K562 (cell line): ENCODE measurements at regions not wholly inside any gene's neighbourhood (a gene's known extent, or its start where the extent isn't known, plus 50 kb on each side); places are given as distances from the start of the nearest gene placed in this dataset.
A peak's percentile ranks its signal among the peaks of the same experiment; 100 is the strongest.

ENCODE experiments used
- CREBBP ChIP-seq: IDR thresholded peaks from one replicate; pipeline ENCODE4 v1.6.1; 2012; ENCODE audit warnings: low read depth, mild to moderate bottlenecking, control low read depth, inconsistent platforms, low read length
- FOSL1 ChIP-seq: fragments of 200-800 bp; sonication (Bioruptor generic); conservative IDR thresholded peaks from 2 replicates; pipeline ENCODE4 v1.6.1; 2016; ENCODE audit warnings: missing genetic modification characterization, missing compliant biosample characterization
- GABPB2 ChIP-seq: fragments of 250-450 bp; sonication (Bioruptor Pico); conservative IDR thresholded peaks from 2 replicates; pipeline ENCODE4 v1.5.1; 2021; ENCODE audit warnings: mild to moderate bottlenecking
- MED1 ChIP-seq: sonication (generic); formaldehyde crosslinking; IDR thresholded peaks from 2 replicates; pipeline ENCODE4 v1.8.1; 2023; ENCODE audit warnings: missing genetic modification reagents, borderline replicate concordance
- NCOA6 ChIP-seq: fragments of 450-650 bp; IDR thresholded peaks from 2 replicates; pipeline ENCODE4 v1.6.1; 2017; ENCODE audit warnings: mild to moderate bottlenecking
- NR1H2 ChIP-seq: sonication (generic); formaldehyde crosslinking; IDR thresholded peaks from 2 replicates; pipeline ENCODE4 v1.4.0; 2020; ENCODE audit warnings: mild to moderate bottlenecking, missing genetic modification reagents
- TAF7 ChIP-seq: fragments of 450-650 bp; IDR thresholded peaks from 2 replicates; pipeline ENCODE4 v1.6.1; 2016; ENCODE audit warnings: missing genetic modification characterization, missing compliant biosample characterization
- TCF3 ChIP-seq: sonication (generic); formaldehyde crosslinking; IDR thresholded peaks from 2 replicates; pipeline ENCODE4 v1.4.0; 2020; ENCODE audit warnings: mild to moderate bottlenecking, missing genetic modification reagents
- ZEB2 ChIP-seq: fragments of 450-650 bp; IDR thresholded peaks from 2 replicates; pipeline ENCODE4 v1.6.1; 2016
- ZNF146 ChIP-seq: IDR thresholded peaks from one replicate; pipeline ENCODE4 v1.6.1; 2018; ENCODE audit warnings: missing compliant biosample characterization; ENCODE audit not compliant: unreplicated experiment
- ZNF354B ChIP-seq: fragments of 250-450 bp; sonication (Bioruptor Pico); IDR thresholded peaks from 2 replicates; pipeline ENCODE4 v1.4.0; 2020
- ZNF408 ChIP-seq: fragments of 250-450 bp; sonication (Bioruptor Pico); IDR thresholded peaks from 2 replicates; pipeline ENCODE4 v1.4.0; 2020; ENCODE audit warnings: low read depth, mild to moderate bottlenecking, moderate library complexity
- TF ChIP-seq, protein P1 (sequence below): fragments of 200-600 bp; sonication (generic); IDR thresholded peaks from one replicate; pipeline ENCODE4 v1.6.1; 2012; ENCODE audit warnings: mild to moderate bottlenecking, low read depth, low read length, inconsistent platforms
- TF ChIP-seq, protein P2 (sequence below): fragments of 250-450 bp; sonication (Bioruptor Pico); IDR thresholded peaks from 2 replicates; pipeline ENCODE4 v1.4.0; 2020; ENCODE audit warnings: borderline replicate concordance
- TF ChIP-seq, protein P3 (sequence below): fragments of 250-450 bp; sonication (Bioruptor Pico); IDR thresholded peaks from 2 replicates; pipeline ENCODE4 v1.4.0; 2020; ENCODE audit warnings: mild to moderate bottlenecking

DNA sequence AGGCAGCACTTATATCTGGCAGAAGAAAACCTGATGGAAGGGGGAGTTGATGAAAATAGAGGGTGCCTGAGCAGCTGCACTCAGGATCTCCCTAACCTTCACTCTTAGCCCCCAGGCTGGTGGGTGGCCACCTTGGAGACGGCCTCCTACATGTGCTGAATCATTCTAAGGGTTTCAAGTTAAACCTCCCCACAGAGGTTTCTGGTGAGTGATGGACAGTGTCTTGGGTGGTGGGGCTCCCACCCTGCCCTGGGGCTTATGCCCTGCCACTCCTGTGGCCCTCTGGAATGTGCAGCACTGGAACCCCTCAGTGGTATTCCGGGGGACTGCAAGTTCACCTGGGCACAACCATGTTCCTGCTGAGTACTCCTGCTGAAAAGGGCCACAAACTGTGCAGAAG is 357.2 kb downstream of the CD83 start (continued):
- TF ChIP-seq, protein P1, sequence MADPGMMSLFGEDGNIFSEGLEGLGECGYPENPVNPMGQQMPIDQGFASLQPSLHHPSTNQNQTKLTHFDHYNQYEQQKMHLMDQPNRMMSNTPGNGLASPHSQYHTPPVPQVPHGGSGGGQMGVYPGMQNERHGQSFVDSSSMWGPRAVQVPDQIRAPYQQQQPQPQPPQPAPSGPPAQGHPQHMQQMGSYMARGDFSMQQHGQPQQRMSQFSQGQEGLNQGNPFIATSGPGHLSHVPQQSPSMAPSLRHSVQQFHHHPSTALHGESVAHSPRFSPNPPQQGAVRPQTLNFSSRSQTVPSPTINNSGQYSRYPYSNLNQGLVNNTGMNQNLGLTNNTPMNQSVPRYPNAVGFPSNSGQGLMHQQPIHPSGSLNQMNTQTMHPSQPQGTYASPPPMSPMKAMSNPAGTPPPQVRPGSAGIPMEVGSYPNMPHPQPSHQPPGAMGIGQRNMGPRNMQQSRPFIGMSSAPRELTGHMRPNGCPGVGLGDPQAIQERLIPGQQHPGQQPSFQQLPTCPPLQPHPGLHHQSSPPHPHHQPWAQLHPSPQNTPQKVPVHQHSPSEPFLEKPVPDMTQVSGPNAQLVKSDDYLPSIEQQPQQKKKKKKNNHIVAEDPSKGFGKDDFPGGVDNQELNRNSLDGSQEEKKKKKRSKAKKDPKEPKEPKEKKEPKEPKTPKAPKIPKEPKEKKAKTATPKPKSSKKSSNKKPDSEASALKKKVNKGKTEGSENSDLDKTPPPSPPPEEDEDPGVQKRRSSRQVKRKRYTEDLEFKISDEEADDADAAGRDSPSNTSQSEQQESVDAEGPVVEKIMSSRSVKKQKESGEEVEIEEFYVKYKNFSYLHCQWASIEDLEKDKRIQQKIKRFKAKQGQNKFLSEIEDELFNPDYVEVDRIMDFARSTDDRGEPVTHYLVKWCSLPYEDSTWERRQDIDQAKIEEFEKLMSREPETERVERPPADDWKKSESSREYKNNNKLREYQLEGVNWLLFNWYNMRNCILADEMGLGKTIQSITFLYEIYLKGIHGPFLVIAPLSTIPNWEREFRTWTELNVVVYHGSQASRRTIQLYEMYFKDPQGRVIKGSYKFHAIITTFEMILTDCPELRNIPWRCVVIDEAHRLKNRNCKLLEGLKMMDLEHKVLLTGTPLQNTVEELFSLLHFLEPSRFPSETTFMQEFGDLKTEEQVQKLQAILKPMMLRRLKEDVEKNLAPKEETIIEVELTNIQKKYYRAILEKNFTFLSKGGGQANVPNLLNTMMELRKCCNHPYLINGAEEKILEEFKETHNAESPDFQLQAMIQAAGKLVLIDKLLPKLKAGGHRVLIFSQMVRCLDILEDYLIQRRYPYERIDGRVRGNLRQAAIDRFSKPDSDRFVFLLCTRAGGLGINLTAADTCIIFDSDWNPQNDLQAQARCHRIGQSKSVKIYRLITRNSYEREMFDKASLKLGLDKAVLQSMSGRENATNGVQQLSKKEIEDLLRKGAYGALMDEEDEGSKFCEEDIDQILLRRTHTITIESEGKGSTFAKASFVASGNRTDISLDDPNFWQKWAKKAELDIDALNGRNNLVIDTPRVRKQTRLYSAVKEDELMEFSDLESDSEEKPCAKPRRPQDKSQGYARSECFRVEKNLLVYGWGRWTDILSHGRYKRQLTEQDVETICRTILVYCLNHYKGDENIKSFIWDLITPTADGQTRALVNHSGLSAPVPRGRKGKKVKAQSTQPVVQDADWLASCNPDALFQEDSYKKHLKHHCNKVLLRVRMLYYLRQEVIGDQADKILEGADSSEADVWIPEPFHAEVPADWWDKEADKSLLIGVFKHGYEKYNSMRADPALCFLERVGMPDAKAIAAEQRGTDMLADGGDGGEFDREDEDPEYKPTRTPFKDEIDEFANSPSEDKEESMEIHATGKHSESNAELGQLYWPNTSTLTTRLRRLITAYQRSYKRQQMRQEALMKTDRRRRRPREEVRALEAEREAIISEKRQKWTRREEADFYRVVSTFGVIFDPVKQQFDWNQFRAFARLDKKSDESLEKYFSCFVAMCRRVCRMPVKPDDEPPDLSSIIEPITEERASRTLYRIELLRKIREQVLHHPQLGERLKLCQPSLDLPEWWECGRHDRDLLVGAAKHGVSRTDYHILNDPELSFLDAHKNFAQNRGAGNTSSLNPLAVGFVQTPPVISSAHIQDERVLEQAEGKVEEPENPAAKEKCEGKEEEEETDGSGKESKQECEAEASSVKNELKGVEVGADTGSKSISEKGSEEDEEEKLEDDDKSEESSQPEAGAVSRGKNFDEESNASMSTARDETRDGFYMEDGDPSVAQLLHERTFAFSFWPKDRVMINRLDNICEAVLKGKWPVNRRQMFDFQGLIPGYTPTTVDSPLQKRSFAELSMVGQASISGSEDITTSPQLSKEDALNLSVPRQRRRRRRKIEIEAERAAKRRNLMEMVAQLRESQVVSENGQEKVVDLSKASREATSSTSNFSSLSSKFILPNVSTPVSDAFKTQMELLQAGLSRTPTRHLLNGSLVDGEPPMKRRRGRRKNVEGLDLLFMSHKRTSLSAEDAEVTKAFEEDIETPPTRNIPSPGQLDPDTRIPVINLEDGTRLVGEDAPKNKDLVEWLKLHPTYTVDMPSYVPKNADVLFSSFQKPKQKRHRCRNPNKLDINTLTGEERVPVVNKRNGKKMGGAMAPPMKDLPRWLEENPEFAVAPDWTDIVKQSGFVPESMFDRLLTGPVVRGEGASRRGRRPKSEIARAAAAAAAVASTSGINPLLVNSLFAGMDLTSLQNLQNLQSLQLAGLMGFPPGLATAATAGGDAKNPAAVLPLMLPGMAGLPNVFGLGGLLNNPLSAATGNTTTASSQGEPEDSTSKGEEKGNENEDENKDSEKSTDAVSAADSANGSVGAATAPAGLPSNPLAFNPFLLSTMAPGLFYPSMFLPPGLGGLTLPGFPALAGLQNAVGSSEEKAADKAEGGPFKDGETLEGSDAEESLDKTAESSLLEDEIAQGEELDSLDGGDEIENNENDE, result no peak
- no peak for TF ChIP-seq ZNF146
- no peak for TF ChIP-seq NR1H2 (CRISPR knock-in tag)
- no peak for TF ChIP-seq ZEB2
- no peak for TF ChIP-seq TAF7 (tag)
- no peak for TF ChIP-seq NCOA6
- no peak for TF ChIP-seq GABPB2 (CRISPR knock-in tag)
- TF ChIP-seq, protein P2, sequence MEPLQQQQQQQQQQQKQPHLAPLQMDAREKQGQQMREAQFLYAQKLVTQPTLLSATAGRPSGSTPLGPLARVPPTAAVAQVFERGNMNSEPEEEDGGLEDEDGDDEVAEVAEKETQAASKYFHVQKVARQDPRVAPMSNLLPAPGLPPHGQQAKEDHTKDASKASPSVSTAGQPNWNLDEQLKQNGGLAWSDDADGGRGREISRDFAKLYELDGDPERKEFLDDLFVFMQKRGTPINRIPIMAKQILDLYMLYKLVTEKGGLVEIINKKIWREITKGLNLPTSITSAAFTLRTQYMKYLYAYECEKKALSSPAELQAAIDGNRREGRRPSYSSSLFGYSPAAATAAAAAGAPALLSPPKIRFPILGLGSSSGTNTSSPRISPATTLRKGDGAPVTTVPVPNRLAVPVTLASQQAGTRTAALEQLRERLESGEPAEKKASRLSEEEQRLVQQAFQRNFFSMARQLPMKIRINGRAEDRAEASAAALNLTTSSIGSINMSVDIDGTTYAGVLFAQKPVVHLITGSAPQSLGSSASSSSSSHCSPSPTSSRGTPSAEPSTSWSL, result no peak
- TF ChIP-seq FOSL1 (tag), result peak; percentile 17; the same call in 1 of the 2 replicates
- TF ChIP-seq ZNF354B, result no peak
- no peak for TF ChIP-seq ZNF408 (CRISPR knock-in tag)
- no peak for TF ChIP-seq CREBBP
- TF ChIP-seq TCF3, result peak; percentile 20; the same call in 1 of the 2 replicates
- no peak for TF ChIP-seq MED1 (CRISPR knock-in tag)
- TF ChIP-seq, protein P3, sequence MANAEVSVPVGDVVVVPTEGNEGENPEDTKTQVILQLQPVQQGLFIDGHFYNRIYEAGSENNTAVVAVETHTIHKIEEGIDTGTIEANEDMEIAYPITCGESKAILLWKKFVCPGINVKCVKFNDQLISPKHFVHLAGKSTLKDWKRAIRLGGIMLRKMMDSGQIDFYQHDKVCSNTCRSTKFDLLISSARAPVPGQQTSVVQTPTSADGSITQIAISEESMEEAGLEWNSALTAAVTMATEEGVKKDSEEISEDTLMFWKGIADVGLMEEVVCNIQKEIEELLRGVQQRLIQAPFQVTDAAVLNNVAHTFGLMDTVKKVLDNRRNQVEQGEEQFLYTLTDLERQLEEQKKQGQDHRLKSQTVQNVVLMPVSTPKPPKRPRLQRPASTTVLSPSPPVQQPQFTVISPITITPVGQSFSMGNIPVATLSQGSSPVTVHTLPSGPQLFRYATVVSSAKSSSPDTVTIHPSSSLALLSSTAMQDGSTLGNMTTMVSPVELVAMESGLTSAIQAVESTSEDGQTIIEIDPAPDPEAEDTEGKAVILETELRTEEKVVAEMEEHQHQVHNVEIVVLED, result no peak
